Keratinocyte (primary cell): ENCODE measurements at regions not wholly inside any gene's neighbourhood (a gene's known extent, or its start where the extent isn't known, plus 50 kb on each side); places are given as distances from the start of the nearest gene placed in this dataset.

Source experiments
- DNase-seq: peaks from one replicate; pipeline ENCODE4 v3.0.0-alpha.2; 2011; ENCODE audit warnings: low read depth, missing footprints, low spot score
- FAIRE-seq: peaks from 2 replicates; lab custom pipeline; 2011; peaks lifted over from hg19 to GRCh38; lab: Jason Lieb, UNC
- H2AFZ ChIP-seq: 2 replicates; pipeline ENCODE4 v1.6.0; 2012; ENCODE audit warnings: low read length, control low read depth, inconsistent platforms; ENCODE audit not compliant: control insufficient read depth
- H3K27ac ChIP-seq: 2 replicates; pipeline ENCODE4 v1.5.1; 2011; ENCODE audit warnings: low read length; ENCODE audit not compliant: control insufficient read depth, insufficient read depth
- H3K27me3 ChIP-seq: 3 replicates; pipeline ENCODE4 v1.6.0; 2011; ENCODE audit warnings: low read length; ENCODE audit not compliant: control insufficient read depth, insufficient read depth; ENCODE audit errors: extremely low read depth
- H3K36me3 ChIP-seq, 2 experiments: 2 replicates in 1 of 2; 3 replicates in 1 of 2; pipeline ENCODE4 v1.5.1; 2011; ENCODE audit warnings: low read length in 2 of 2, mild to moderate bottlenecking in 1 of 2; ENCODE audit not compliant: control insufficient read depth in 2 of 2, insufficient read depth in 2 of 2; ENCODE audit errors: extremely low read depth in 1 of 2
- H3K4me1 ChIP-seq: 3 replicates; pipeline ENCODE4 v1.5.1; 2011; ENCODE audit warnings: low read length; ENCODE audit not compliant: control insufficient read depth, insufficient read depth; ENCODE audit errors: extremely low read depth
- H3K4me2 ChIP-seq: 3 replicates; pipeline ENCODE4 v1.6.0; 2011; ENCODE audit warnings: low read depth, low read length; ENCODE audit not compliant: control insufficient read depth, insufficient read depth; ENCODE audit errors: extremely low read depth
- H3K4me3 ChIP-seq, 3 experiments: fragments of 200-600 bp in 1 of 3; sonication (generic) in 1 of 3; 2 replicates in 2 of 3; 3 replicates in 1 of 3; pipeline ENCODE4 v1.5.1; 2011 to 2016; ENCODE audit warnings: low read length in 3 of 3, mild to moderate bottlenecking in 3 of 3, control low read depth in 2 of 3, inconsistent platforms in 1 of 3, low read depth in 1 of 3, mixed read lengths in 1 of 3, mixed run types in 1 of 3, moderate library complexity in 1 of 3; ENCODE audit not compliant: control insufficient read depth in 2 of 3, insufficient read depth in 2 of 3; ENCODE audit errors: extremely low read depth in 1 of 3
- H3K79me2 ChIP-seq: 2 replicates; pipeline ENCODE4 v1.6.0; 2012; ENCODE audit warnings: low read length; ENCODE audit not compliant: control insufficient read depth, insufficient read depth
- H3K9ac ChIP-seq: 3 replicates; pipeline ENCODE4 v1.6.0; 2011; ENCODE audit warnings: low read length; ENCODE audit not compliant: control insufficient read depth, insufficient read depth; ENCODE audit errors: extremely low read depth
- H3K9me1 ChIP-seq: 3 replicates; pipeline ENCODE4 v1.6.0; 2011; ENCODE audit warnings: low read length; ENCODE audit not compliant: control insufficient read depth, insufficient read depth; ENCODE audit errors: extremely low read depth
- H3K9me3 ChIP-seq: 2 replicates; pipeline ENCODE4 v1.5.1; 2012; ENCODE audit warnings: low read depth, low read length; ENCODE audit not compliant: control insufficient read depth
- H4K20me1 ChIP-seq: 3 replicates; pipeline ENCODE4 v1.6.0; 2011; ENCODE audit warnings: low read length; ENCODE audit not compliant: control insufficient read depth, insufficient read depth; ENCODE audit errors: extremely low read depth
- EZH2 ChIP-seq: IDR thresholded peaks from one replicate; pipeline ENCODE4 v1.6.1; 2012; ENCODE audit warnings: inconsistent platforms, mild to moderate bottlenecking, low read length, moderate library complexity
- dilution Hi-C: fragments of 300-500 bp; cut with MboI; formaldehyde crosslinking; loops from one replicate; pipeline ENCODE4 v1.7.0; 2020; ENCODE audit warnings: low sequenced_read_pairs; ENCODE audit not compliant: extremely low pct_ligation_motif_present
- TF ChIP-seq, protein P1 (sequence below), 3 experiments: IDR thresholded peaks in 1 of 3; conservative IDR thresholded peaks in 1 of 3; optimal IDR thresholded peaks in 1 of 3; 2 replicates in 2 of 3; 3 replicates in 1 of 3; pipeline versions ENCODE3 to v1.5.1; 2011; ENCODE audit warnings: low read length in 3 of 3, mild to moderate bottlenecking in 3 of 3, moderate library complexity in 2 of 3, control low read depth in 1 of 3, inconsistent platforms in 1 of 3; ENCODE audit not compliant: insufficient read depth in 2 of 3; ENCODE audit errors: extremely low read depth in 1 of 3

GRCh38 chr18:51340332-51340731 is 142.9 kb upstream of the MEX3C start:
- peaks cover 33% of the 10 kb centered on the region for H3K4me1 ChIP-seq
- TF ChIP-seq EZH2: no peak
- TF ChIP-seq, protein P1, sequence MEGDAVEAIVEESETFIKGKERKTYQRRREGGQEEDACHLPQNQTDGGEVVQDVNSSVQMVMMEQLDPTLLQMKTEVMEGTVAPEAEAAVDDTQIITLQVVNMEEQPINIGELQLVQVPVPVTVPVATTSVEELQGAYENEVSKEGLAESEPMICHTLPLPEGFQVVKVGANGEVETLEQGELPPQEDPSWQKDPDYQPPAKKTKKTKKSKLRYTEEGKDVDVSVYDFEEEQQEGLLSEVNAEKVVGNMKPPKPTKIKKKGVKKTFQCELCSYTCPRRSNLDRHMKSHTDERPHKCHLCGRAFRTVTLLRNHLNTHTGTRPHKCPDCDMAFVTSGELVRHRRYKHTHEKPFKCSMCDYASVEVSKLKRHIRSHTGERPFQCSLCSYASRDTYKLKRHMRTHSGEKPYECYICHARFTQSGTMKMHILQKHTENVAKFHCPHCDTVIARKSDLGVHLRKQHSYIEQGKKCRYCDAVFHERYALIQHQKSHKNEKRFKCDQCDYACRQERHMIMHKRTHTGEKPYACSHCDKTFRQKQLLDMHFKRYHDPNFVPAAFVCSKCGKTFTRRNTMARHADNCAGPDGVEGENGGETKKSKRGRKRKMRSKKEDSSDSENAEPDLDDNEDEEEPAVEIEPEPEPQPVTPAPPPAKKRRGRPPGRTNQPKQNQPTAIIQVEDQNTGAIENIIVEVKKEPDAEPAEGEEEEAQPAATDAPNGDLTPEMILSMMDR (optimal IDR thresholded peaks at IDR 0.05 in 1 of 3, IDR thresholded peaks at IDR 0.05 in 1 of 3, conservative IDR thresholded peaks at IDR 0.05 in 1 of 3; ENCODE audit: extremely low read depth in 1 of 3, insufficient read depth in 2 of 3, low read length in 3 of 3): no peak
- no peaks in the 10 kb centered on the region for H3K27me3 ChIP-seq
- FAIRE-seq (peak; percentile 76), DNase-seq (no peak)
- no peak overlapping the region for H3K27ac ChIP-seq
- no peaks in the 10 kb centered on the region for H3K79me2 ChIP-seq
- no peak overlapping the region for H2AFZ ChIP-seq
- no peak overlapping the region for H3K9ac ChIP-seq
- no peaks in the 10 kb centered on the region for H3K9me1 ChIP-seq
- H4K20me1 ChIP-seq: no peaks in the 10 kb centered on the region
- H3K36me3 ChIP-seq: no peaks in the 10 kb centered on the region
- dilution Hi-C loops: no loop called here
- no peaks in the 10 kb centered on the region for H3K9me3 ChIP-seq
- no peak overlapping the region for H3K4me3 ChIP-seq
- peak overlapping the region; percentile 23 for H3K4me2 ChIP-seq

- no peak overlapping the region for H3K9ac ChIP-seq
- H3K4me3 ChIP-seq: no peak overlapping the region
- peak; percentile 94 for FAIRE-seq
- TF ChIP-seq, protein P1 (optimal IDR thresholded peaks at IDR 0.05 in 1 of 3, IDR thresholded peaks at IDR 0.05 in 1 of 3, conservative IDR thresholded peaks at IDR 0.05 in 1 of 3; ENCODE audit: extremely low read depth in 1 of 3, insufficient read depth in 2 of 3, low read length in 3 of 3): no peak
- TF ChIP-seq EZH2: no peak
- peaks cover 27% of the 10 kb centered on the region for H3K4me1 ChIP-seq
- no peaks in the 10 kb centered on the region for H4K20me1 ChIP-seq
- no peak overlapping the region for H3K27ac ChIP-seq
- no peak overlapping the region for H2AFZ ChIP-seq
- dilution Hi-C loops: no loop called here
- no peak overlapping the region for H3K4me2 ChIP-seq
- H3K9me1 ChIP-seq: no peaks in the 10 kb centered on the region
- H3K27me3 ChIP-seq: peaks cover 8% of the 10 kb centered on the region
- no peaks in the 10 kb centered on the region for H3K79me2 ChIP-seq
- H3K9me3 ChIP-seq: no peaks in the 10 kb centered on the region
- no peaks in the 10 kb centered on the region for H3K36me3 ChIP-seq
- peak; percentile 56 for DNase-seq
These were observed 145.3 kb upstream of the MEX3C start for GRCh38 chr18:51342815-51343214.
